Fibroblast of lung (primary cell): ENCODE measurements at regions not wholly inside any gene's neighbourhood (a gene's known extent, or its start where the extent isn't known, plus 50 kb on each side); places are given as distances from the start of the nearest gene placed in this dataset.

Experiments
- DNase-seq, 2 donors: peaks; one replicate each; pipeline versions ENCODE4 v3.0.0 to v3.0.0-alpha.2; 2010; ENCODE audit warnings: low read depth in 2 of 2
- H2AFZ ChIP-seq: 2 replicates; pipeline ENCODE4 v1.5.1; 2012; ENCODE audit warnings: low read length, control low read depth, inconsistent platforms
- H3K27ac ChIP-seq: 2 replicates; pipeline ENCODE4 v1.5.1; 2011; ENCODE audit warnings: low read length, control low read depth; ENCODE audit not compliant: insufficient read depth
- H3K27me3 ChIP-seq: 2 replicates; pipeline ENCODE4 v1.5.1; 2011; ENCODE audit warnings: mild to moderate bottlenecking, low read length; ENCODE audit not compliant: control insufficient read depth, insufficient read depth
- H3K36me3 ChIP-seq: 2 replicates; pipeline ENCODE4 v1.5.1; 2011; ENCODE audit warnings: low read length; ENCODE audit not compliant: control insufficient read depth, insufficient read depth
- H3K4me1 ChIP-seq: 2 replicates; pipeline ENCODE4 v1.5.1; 2011; ENCODE audit warnings: low read length; ENCODE audit not compliant: control insufficient read depth, insufficient read depth; ENCODE audit errors: extremely low read depth
- H3K4me2 ChIP-seq: 2 replicates; pipeline ENCODE4 v1.5.1; 2011; ENCODE audit warnings: low read length, control low read depth; ENCODE audit not compliant: insufficient read depth; ENCODE audit errors: extremely low read depth
- H3K4me3 ChIP-seq, 4 experiments: fragments of 200-600 bp in 1 of 4; sonication (generic) in 1 of 4; replicated peaks in 1 of 4; 2 replicates each; pipeline ENCODE4 v1.5.1; 2011 to 2016; ENCODE audit warnings: low read length in 4 of 4, low read depth in 3 of 4, mild to moderate bottlenecking in 3 of 4, control low read depth in 2 of 4, inconsistent platforms in 1 of 4, mixed read lengths in 1 of 4; ENCODE audit not compliant: insufficient read depth in 1 of 4; ENCODE audit errors: control extremely low read depth in 1 of 4
- H3K79me2 ChIP-seq: 2 replicates; pipeline ENCODE4 v1.5.1; 2012; ENCODE audit warnings: mild to moderate bottlenecking, low read length, inconsistent platforms; ENCODE audit not compliant: control insufficient read depth, insufficient read depth
- H3K9ac ChIP-seq: 2 replicates; pipeline ENCODE4 v1.5.1; 2011; ENCODE audit warnings: mild to moderate bottlenecking, low read length, control low read depth; ENCODE audit not compliant: insufficient read depth
- H3K9me3 ChIP-seq: 2 replicates; pipeline ENCODE4 v1.5.1; 2012; ENCODE audit warnings: low read depth, low read length; ENCODE audit not compliant: control insufficient read depth, insufficient read depth
- H4K20me1 ChIP-seq: 2 replicates; pipeline ENCODE4 v1.5.1; 2011; ENCODE audit warnings: low read length; ENCODE audit not compliant: control insufficient read depth, insufficient read depth; ENCODE audit errors: extremely low read depth
- EZH2 ChIP-seq: IDR thresholded peaks from 2 replicates; pipeline ENCODE4 v1.5.1; 2012; ENCODE audit warnings: low read length, control low read depth, mild to moderate bottlenecking; ENCODE audit errors: missing control alignments
- TF ChIP-seq, protein P1 (sequence below), 2 donors: IDR thresholded peaks in 1 of 2; conservative IDR thresholded peaks in 1 of 2; 1 replicate in 1 of 2; 2 replicates in 1 of 2; pipeline ENCODE4 v1.5.1; 2011 to 2012; ENCODE audit warnings: low read length in 2 of 2, control low read depth in 1 of 2, inconsistent platforms in 1 of 2, low read depth in 1 of 2, mild to moderate bottlenecking in 1 of 2

DNA sequence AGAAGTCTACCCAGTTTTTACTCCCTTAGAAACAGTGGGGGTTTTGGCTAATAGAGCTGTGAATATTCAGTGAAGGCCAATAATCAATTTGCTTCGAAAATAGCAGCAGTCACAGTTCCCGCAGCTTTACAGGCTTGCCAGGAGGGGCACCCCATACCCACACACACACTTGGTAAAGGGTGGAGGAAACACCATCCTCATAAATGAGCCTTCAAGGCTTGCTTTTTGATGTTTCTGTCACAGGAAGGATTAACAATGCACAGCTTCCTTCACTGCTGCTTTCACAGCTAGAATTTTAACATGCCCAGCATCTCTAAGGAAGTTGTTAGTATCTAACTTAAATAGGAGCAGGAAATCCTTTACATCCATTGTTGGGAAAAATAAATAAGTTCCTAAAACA, 1247.5 kb upstream of the C9orf72 start:
- TF ChIP-seq EZH2: no peak
- TF ChIP-seq, protein P1, sequence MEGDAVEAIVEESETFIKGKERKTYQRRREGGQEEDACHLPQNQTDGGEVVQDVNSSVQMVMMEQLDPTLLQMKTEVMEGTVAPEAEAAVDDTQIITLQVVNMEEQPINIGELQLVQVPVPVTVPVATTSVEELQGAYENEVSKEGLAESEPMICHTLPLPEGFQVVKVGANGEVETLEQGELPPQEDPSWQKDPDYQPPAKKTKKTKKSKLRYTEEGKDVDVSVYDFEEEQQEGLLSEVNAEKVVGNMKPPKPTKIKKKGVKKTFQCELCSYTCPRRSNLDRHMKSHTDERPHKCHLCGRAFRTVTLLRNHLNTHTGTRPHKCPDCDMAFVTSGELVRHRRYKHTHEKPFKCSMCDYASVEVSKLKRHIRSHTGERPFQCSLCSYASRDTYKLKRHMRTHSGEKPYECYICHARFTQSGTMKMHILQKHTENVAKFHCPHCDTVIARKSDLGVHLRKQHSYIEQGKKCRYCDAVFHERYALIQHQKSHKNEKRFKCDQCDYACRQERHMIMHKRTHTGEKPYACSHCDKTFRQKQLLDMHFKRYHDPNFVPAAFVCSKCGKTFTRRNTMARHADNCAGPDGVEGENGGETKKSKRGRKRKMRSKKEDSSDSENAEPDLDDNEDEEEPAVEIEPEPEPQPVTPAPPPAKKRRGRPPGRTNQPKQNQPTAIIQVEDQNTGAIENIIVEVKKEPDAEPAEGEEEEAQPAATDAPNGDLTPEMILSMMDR (conservative IDR thresholded peaks at IDR 0.05 in 1 of 2, IDR thresholded peaks at IDR 0.05 in 1 of 2; ENCODE audit: low read depth in 1 of 2, low read length in 2 of 2): no peak
- Histone ChIP-seq H3K4me2 (no peak overlapping the region), H4K20me1 (no peaks in the 10 kb centered on the region), H3K9ac (no peak overlapping the region), H3K36me3 (no peaks in the 10 kb centered on the region), H3K27me3 (no peaks in the 10 kb centered on the region), H3K4me3 (no peak overlapping the region), H3K27ac (no peak overlapping the region), H3K4me1 (no peaks in the 10 kb centered on the region), H3K9me3 (no peaks in the 10 kb centered on the region), H2AFZ (no peak overlapping the region), H3K79me2 (no peaks in the 10 kb centered on the region)
- DNase-seq: no peak

DNA sequence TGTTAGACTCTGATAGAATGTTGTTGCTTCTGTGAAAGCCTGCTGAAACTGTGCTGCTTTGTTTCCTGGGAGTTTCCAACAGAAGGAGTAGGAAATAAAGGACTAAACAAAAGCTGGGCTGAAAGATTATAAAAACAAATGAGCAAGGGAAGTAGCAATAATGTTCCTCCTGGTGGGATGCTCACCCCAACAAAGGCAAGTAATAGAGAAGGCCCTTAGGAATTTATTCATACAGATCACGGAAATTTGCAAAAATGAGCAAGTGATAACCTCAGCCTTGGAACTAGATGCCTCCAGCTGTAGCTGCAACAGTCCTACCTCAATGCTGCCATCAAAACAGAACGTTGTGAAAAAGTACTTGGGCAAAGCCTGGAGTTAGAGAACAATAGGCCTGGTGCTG, 1248.0 kb upstream of the C9orf72 start:
- TF ChIP-seq, protein P1 (conservative IDR thresholded peaks at IDR 0.05 in 1 of 2, IDR thresholded peaks at IDR 0.05 in 1 of 2; ENCODE audit: low read depth in 1 of 2, low read length in 2 of 2): no peak
- no peak for TF ChIP-seq EZH2
- H3K9me3 ChIP-seq: no peaks in the 10 kb centered on the region
- H3K4me2 ChIP-seq: no peak overlapping the region
- no peak overlapping the region for H3K9ac ChIP-seq
- H3K4me3 ChIP-seq: no peak overlapping the region
- H3K4me1 ChIP-seq: no peaks in the 10 kb centered on the region
- H3K27ac ChIP-seq: no peak overlapping the region
- H3K27me3 ChIP-seq: no peaks in the 10 kb centered on the region
- no peak for DNase-seq
- no peaks in the 10 kb centered on the region for H3K79me2 ChIP-seq
- no peaks in the 10 kb centered on the region for H3K36me3 ChIP-seq
- no peak overlapping the region for H2AFZ ChIP-seq
- no peaks in the 10 kb centered on the region for H4K20me1 ChIP-seq

DNA sequence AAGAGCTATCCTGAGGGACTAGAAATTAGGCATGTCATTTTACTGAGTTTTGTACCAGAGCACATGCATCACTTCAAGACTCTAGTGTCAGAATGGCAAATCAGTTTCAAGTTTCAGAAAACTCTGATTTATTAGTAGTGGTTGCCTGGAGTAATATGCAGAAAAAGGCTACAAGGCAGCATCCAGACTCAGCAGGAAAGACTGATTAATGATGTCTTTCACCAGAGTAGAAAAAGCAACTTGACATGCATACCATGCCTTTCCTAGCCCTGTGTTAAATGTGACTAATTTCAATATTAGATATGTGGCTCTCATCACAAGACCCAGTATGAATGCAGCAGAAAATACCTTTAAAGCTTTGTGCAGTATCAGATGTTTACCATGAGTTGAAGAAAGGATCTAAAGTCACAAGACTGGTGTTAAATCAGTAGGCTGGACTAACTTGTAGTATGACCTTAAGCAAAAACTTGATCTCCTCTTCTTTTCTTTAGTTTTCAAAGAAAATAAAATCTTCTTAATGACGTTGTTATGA, 1251.2 kb upstream of the C9orf72 start:
- Histone ChIP-seq H3K79me2 (no peaks in the 10 kb centered on the region), H3K27me3 (no peaks in the 10 kb centered on the region), H2AFZ (no peak overlapping the region), H3K9ac (no peak overlapping the region), H3K27ac (no peak overlapping the region), H3K4me3 (no peak overlapping the region), H3K9me3 (no peaks in the 10 kb centered on the region), H3K4me2 (no peak overlapping the region), H3K4me1 (no peaks in the 10 kb centered on the region), H4K20me1 (no peaks in the 10 kb centered on the region), H3K36me3 (no peaks in the 10 kb centered on the region)
- DNase-seq: no peak
- TF ChIP-seq EZH2: no peak
- TF ChIP-seq, protein P1 (conservative IDR thresholded peaks at IDR 0.05 in 1 of 2, IDR thresholded peaks at IDR 0.05 in 1 of 2; ENCODE audit: low read depth in 1 of 2, low read length in 2 of 2): no peak
